ENCODE measurements at regions not wholly inside any gene's neighbourhood (a gene's known extent, or its start where the extent isn't known, plus 50 kb on each side); places are given as distances from the start of the nearest gene placed in this dataset.

GRCh38 chr10:63896992-63897391 lies 375.8 kb downstream of the REEP3 start:
- DNase-seq (ENCODE audit: extremely low spot score, insufficient read length, low read depth) (no peak), FAIRE-seq (no peak)

GRCh38 chr10:63899673-63900300 lies 378.6 kb downstream of the REEP3 start:
- FAIRE-seq (no peak), DNase-seq (ENCODE audit: extremely low spot score, insufficient read length, low read depth) (no peak)

- no peak for DNase-seq (ENCODE audit: extremely low spot score, insufficient read length, low read depth)
- FAIRE-seq: no peak
Observed at GRCh38 chr10:63901228-63901627, 380.0 kb downstream of the REEP3 start.

GRCh38 chr10:63901881-63902280 lies 380.7 kb downstream of the REEP3 start:
- DNase-seq (ENCODE audit: extremely low spot score, insufficient read length, low read depth) (no peak), FAIRE-seq (no peak)

- DNase-seq (ENCODE audit: extremely low spot score, insufficient read length, low read depth) (no peak), FAIRE-seq (no peak)
Observed at GRCh38 chr10:63910806-63911205, 389.6 kb downstream of the REEP3 start.

- DNase-seq (ENCODE audit: extremely low spot score, insufficient read length, low read depth): no peak
- FAIRE-seq: no peak
Observed at GRCh38 chr10:63915240-63915639, 394.0 kb downstream of the REEP3 start.

- FAIRE-seq (no peak), DNase-seq (ENCODE audit: extremely low spot score, insufficient read length, low read depth) (no peak)
Observed at GRCh38 chr10:63917363-63917762, 396.2 kb downstream of the REEP3 start.

- no peak for DNase-seq (ENCODE audit: extremely low spot score, insufficient read length, low read depth)
- no peak for FAIRE-seq
Observed at GRCh38 chr10:63919575-63920279, 398.5 kb downstream of the REEP3 start.

- FAIRE-seq (no peak), DNase-seq (ENCODE audit: extremely low spot score, insufficient read length, low read depth) (no peak)
Observed at GRCh38 chr10:63920926-63921325, 399.7 kb downstream of the REEP3 start.

- DNase-seq (ENCODE audit: extremely low spot score, insufficient read length, low read depth) (no peak), FAIRE-seq (no peak)
Observed at GRCh38 chr10:63921908-63922467, 400.8 kb downstream of the REEP3 start.

GRCh38 chr10:63922468-63923284 lies 401.5 kb downstream of the REEP3 start:
- DNase-seq (ENCODE audit: extremely low spot score, insufficient read length, low read depth) (no peak), FAIRE-seq (no peak)

GRCh38 chr10:63929831-63930467 lies 408.7 kb downstream of the REEP3 start:
- no peak for FAIRE-seq
- no peak for DNase-seq (ENCODE audit: extremely low spot score, insufficient read length, low read depth)

- FAIRE-seq: no peak
Observed at GRCh38 chr10:63930584-63930983, 409.4 kb downstream of the REEP3 start.

GRCh38 chr10:63935705-63936104 lies 414.5 kb downstream of the REEP3 start:
- FAIRE-seq (peak; percentile 15), DNase-seq (ENCODE audit: extremely low spot score, insufficient read length, low read depth) (no peak)

More at GRCh38 chr10:63930584-63930983, 409.4 kb downstream of the REEP3 start:
- no peak for DNase-seq (ENCODE audit: extremely low spot score, insufficient read length, low read depth)

- DNase-seq (ENCODE audit: extremely low spot score, insufficient read length, low read depth): no peak
- FAIRE-seq: no peak
Observed at GRCh38 chr10:63940277-63940922, 419.2 kb downstream of the REEP3 start.

- DNase-seq (ENCODE audit: extremely low spot score, insufficient read length, low read depth): no peak
- FAIRE-seq: no peak
Observed at GRCh38 chr10:63964406-63964805, 443.2 kb downstream of the REEP3 start.

GRCh38 chr10:63965846-63966245 lies 444.6 kb downstream of the REEP3 start:
- no peak for FAIRE-seq
- DNase-seq (ENCODE audit: extremely low spot score, insufficient read length, low read depth): no peak

- FAIRE-seq (no peak), DNase-seq (ENCODE audit: extremely low spot score, insufficient read length, low read depth) (no peak)
Observed at GRCh38 chr10:63972949-63973827, 452.0 kb downstream of the REEP3 start.

- DNase-seq (ENCODE audit: extremely low spot score, insufficient read length, low read depth) (peak; percentile 11), FAIRE-seq (peak; percentile 60)
Observed at GRCh38 chr10:63976538-63976937, 455.3 kb downstream of the REEP3 start.
